HG02623 (cell line): ENCODE measurements at regions not wholly inside any gene's neighbourhood (a gene's known extent, or its start where the extent isn't known, plus 50 kb on each side); places are given as distances from the start of the nearest gene placed in this dataset.
"Not testable (repeated sequence)": the region's sequence is repeated elsewhere in the genome, so short reads cannot be mapped to it uniquely, and the experiment has no call there.

Source experiments
- ATAC-seq: cut with Tn5 transposase; IDR thresholded peaks from one replicate; pipeline ENCODE4 v1.9.1; 2021; ENCODE audit warnings: moderate library complexity; ENCODE audit not compliant: unreplicated experiment

DNA sequence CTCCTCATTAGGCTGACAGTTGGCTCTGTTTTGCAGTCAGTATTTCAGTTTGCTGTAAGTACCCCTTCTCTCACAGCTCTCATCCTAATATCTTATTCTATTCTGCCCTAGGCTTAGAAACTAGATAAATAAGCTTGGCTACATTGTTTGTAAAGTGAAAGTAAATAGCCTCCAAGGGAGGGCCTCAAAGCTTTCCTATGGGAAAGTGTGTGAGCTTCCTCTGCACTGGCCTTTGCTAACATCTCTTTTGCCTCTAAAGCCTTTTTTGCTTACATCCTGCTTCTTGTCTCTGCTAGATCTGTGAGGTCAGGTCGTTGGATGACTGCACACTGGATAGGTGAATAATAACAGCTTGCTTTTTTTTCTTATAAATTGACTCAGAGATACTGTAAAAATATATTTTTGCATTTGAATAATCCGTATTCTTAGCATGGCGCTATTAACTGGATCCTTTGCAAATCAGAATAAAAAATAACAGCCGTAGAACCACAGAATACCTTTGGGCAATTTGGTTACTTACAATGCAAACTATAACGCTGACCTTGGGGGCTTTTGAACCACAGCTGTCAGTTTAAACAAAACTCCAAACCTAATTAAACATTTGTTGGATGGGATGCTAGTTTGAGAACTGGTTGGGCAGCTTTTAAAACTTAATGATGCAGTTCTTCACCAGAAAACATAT, 55.1 kb downstream of the TTC6 start:
- no peak for ATAC-seq

DNA sequence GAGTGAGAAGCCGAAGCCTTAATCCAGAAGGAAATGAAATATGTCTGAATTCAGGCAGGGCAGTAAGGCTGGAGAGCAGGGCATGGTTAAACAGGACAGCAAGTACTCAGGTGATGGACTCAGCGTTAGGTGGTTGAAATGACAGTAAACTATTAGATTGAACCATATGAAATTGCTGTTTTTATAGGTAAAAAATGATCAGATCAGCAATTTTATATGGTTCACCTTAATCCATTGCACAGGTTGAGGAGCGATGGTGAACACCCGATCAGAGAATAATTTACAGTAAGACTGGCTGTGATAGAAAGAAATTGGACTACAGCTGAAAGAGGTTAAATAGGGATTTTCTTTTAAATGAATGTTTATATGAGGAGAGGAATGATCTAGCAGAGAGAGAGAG, 56.6 kb downstream of the TTC6 start:
- no peak for ATAC-seq

DNA sequence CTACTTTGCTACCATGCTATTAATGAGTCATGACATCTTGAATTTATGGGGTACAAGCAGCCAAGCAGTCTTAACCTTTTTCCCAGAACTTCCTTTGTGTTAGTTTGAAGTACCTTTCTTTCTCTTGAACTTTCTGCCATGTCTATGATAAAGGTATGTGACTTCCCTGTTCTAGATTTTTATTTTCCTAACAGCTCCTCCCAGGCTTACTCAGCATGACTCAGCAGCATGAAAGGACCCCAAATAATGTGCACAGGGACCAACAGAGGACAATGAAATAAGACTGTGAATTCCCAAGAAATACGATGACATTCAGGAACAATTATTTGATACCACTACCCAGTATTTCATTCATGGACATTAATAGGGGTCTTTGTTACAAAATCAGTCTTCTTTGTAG, 60.0 kb downstream of the TTC6 start:
- ATAC-seq = no peak

DNA sequence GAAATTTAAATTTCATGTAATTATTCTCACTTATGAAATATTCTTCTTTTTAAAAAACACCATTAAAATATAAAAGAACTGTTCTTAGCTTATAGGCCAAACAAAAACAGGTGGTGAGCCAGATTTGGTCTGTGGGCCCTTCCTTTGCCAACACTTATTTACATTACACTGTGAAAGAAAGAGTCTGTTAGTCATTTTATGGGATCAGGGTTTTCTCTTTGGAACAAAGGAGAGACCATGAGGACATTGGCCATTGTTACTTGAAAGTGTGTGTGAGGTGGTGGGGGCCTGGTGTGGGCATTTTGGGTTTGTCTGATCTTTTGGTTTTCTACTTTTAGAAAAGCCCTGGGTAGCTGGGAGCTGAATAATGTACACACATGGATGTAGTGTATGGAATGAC, 62.7 kb downstream of the TTC6 start:
- no peak for ATAC-seq

DNA sequence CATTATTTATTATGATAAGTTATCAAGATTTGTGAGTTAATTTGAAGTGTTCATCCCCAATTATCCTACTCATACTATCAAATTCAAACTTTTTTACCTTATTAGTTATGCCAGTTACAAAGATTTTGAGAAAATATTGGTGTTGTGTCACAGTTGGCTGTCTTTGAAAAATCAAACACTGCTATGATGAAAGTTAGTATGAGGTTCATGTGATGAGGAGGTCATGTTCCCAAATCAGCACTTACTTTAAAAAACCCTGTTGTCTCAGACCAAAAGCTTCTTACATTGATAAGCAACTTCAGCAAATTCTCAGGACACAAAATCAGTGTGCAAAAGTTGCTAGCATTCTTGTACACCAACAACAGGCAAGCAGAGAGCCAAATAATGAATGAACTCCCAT, 68.1 kb downstream of the TTC6 start:
- ATAC-seq = no peak

DNA sequence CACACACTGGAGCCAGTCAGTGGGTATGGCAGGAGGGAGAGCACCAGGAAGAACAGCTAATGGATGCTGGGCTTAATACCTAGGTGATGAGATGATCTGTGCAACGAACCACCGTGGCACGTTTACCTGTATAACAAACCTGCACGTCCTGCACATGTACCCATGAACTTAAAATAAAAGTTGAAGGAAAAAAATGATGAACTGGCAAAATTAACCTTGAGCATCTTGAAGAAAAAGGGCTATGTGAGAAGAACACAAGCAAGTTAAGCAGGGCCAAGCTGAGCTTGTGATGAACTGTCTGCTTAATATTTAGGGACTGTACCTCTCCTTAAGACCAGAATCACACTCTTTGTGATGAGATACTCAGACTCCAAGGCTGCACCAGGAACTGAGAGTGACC, 70.0 kb downstream of the TTC6 start:
- no peak for ATAC-seq

DNA sequence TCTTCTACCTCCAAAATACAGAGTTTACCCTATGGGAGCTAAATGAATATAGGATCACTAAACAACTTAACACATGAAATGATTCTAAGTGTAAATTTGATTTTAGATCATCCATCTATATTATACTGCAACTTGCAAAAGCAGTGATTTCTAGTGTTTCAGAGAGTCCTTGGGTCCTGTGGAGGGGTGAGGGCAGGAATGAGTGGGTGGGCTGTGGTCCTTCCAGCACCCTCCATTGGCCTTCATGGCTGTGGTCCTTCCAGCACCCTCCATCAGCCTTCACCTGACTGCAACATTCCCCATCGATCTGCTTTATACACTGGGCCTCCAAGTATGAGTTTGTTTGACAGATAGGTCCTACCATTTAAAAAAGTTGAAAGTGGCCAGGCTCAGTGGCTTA, 70.5 kb downstream of the TTC6 start:
- ATAC-seq = no peak

DNA sequence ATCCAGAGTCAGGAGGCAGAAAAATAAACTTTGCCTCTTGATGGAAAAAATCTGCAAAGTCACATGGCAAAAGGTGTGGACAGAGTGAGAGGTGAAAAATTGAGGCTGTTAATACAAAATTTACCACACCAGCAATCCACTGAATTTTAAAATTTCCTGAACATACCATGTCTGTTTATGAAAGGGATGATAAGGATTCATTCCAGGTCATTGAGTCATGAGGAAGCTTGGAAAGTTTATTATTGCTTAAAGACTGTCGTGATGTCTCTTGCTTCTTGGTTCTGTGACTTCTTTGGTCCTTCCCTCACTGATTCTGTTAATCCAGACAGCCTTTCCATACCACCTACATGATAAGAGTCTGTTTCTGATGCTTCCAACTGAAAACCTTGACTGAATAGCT, 73.2 kb downstream of the TTC6 start:
- no peak for ATAC-seq

DNA sequence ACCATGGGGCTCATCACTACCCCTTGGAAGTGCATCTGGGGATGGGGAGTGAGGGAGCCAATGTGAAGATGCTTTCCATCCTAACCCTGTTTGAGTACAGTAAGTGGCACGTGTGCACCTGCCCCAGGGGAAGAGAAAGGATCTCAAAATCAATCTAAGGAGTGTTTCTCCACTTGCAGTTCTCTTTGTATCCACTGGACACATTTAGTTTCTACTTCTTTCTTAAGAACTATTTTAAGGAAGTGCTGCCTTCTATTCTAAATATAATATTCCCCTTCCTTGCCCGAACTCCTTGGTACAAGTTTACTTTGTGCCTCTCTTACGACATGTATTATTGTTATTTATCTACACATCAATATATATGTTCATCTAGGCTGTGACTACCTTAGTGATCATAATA, 73.8 kb downstream of the TTC6 start:
- no peak for ATAC-seq

DNA sequence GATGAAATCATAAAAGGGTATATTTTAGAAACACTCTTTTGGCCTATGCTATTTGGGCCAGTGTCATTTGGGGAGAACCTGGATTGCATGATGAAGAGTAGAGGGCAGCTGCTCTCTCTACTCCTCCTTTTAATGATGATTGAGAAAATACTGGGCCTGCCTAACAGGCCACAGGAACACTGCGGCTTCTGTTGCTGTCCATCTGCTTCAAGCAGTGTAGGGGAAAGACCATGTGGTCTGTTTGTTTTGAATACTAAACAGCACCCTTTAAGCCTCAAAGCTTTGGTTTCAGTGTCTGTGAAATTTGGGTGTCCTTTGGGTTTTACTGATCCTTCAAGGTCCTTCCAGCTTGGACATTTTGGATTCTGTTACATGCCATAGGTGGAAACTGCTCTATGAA, 78.0 kb downstream of the TTC6 start:
- no peak for ATAC-seq

DNA sequence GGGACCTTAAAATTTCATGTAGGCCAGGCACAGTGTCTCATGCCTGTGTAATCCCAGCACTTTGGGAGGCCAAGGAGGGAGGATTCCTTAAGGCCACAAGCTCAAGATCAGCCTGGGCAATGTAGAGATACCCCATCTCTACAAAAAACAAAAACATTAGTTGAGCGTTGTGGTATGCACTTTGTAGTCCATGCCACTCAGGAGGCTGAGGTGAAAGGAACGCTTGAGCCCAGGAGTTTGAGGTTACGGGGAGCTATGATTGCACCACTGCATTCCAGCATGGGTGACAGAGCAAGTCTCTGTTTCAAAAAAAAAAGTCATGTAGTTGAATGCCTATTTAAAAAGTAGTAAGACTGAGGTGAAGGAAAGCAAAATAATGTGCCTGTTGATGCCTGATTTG, 83.5 kb downstream of the TTC6 start:
- ATAC-seq = no peak

DNA sequence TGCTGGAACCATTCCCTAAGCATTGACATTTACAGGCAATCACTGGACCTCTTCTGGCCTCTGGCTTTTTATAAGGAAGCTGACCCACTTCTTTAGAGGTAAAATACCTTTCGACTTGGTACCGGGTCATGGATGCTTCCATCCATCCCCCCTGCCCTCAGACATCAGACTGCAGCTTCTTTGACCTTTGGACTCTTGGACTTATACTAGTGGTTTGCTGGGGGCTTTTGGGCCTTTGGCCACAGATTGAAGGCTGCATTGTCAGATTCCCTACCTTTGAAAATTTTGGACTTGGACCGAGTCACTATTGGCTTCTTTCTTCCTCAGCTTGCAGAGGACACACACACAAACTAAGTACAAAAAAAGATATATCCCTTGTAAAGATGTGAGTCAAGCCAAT, 86.1 kb downstream of the TTC6 start:
- no peak for ATAC-seq

DNA sequence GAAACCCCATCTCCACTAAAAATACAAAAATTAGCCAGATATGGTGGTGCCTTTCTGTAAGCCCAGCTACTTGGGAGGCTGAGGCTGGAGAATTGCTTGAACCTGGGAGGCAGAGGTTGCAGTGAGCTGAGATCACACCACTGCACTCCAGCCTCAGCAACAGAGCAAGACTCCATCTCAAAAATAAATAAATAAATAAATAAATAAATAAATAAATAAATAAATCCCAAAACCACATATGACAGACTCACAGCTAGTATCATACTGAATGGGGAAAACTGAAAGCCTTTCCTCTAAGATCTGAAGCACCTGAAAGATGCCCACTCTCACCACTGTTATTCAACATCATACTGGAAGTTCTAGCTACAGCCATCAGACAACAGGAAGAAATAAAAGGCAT, 97.3 kb downstream of the TTC6 start:
- not testable (repeated sequence) for ATAC-seq

DNA sequence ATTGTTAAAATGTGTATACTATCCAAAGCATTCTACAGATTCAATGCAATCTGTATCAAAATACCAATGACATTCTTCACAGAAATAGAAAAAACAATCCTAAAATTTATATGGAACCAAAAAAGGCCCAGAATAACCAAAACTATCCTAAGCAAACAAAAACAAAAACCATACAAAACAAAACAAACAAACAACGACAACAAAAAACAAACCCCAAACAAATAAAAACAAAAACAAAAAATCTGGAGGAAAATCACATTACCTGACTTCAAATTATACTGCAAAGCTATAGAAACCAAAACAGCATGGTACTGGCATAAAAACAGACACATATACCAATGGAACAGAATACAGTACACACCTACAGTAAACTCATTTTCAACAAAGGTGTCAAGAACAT, 98.0 kb downstream of the TTC6 start:
- not testable (repeated sequence) for ATAC-seq

DNA sequence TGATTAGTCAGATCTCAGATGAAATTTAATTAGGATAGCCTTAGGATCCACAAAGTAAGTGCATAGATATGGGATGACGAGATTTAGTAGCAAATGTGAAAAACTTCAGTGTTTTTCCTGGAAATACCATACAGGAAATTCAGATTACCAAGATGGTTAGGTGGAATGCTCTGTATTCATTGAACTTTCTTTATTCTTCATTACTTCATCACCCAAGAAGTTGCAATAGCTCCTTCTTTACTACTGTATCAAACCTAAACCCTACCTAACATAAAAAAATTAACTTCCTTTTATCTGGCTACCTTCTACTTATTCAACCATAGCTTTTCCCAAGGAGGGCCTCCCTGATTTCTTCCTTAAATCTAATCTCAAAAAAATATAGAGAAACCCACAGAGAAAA, 100.4 kb downstream of the TTC6 start:
- ATAC-seq = no peak

DNA sequence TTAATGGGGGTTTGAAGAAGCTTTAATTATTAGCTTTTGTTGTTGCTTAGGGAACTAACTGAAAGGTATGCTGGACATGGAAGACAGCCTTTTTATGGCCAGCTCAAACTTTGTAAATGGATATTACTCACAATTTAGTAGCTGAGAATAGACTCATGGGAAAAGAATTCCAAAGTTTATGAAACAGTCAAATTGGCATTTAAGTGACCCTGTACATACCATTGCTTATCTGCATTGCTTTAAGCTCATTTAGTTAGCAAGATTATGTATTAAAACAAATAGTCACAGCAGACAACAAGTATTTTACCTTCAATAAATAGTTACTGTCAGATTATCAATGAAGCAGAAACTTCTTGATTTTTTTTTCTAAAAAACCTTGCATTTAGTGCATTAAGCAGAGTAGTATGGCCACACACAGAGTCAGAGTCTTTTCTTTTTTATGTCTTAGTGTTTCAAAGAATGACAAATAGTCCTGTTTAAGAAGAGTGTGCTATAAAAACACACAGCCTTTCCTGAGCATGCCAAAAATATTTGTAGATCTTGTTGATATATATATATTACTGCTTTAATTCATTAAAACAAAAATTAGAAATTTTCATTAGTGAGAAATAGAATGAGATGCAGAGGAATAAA, 102.2 kb downstream of the TTC6 start:
- ATAC-seq = no peak

DNA sequence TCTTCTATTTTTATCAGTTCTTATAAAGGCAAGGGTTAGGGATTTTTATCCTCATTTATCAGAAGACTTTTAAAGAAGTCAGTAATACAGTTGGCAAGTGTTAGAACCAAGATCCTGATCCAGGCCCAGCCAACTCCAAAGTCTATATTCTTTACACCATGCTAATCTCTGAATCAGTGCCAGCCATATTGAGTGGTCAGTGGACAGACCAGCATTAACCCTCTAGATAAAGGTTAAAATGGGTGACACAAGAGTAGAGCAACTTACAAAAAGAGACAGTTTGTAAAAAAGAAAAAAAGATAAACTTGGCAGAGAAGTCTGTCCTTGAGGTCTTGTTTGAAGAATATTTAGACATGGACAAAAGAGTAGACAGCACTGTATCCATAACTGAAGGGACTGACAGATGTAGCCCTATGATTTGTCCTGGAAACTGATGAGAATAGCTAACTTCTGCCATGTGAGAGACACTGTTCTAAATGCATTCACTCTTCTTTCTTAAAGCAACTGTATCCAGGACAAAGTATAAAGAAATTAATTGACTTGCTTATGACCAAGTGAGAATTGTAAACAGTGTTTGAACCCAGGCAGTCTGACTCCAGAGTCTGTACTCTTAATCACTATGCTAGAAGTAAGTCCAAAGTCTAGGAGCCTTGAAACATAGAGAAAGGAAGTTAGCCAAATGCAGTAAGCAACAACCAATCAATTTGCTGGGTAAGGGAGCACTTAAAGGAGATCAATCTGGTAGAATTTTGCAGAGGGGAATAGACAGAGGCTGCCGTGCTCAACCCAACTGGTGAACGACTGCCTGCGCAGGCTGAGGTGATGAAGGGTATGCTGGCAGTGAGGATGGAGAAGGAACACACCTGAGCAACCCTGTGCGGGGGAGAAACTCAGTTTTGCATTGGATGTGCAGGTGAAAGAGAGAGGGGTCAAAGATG, 103.7 kb downstream of the TTC6 start:
- no peak for ATAC-seq

DNA sequence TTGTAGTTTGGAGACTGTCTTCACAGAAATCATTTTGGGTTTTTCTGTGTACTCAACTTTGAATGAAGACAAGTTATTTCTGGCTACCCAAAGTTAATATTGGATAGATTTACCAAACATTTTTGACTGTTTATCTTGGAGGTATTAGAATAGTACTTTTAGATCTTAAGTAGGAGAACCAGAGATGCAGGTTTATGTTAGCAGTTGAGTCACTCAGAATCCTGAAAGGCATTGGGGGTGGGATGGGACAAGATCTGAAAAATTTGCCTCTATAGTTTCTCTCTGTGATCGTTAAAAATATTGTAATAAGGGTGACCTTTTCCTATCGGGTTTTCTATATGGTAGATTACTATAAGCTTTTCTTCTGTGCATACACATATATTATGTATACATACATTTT, 112.3 kb downstream of the TTC6 start:
- ATAC-seq = no peak

DNA sequence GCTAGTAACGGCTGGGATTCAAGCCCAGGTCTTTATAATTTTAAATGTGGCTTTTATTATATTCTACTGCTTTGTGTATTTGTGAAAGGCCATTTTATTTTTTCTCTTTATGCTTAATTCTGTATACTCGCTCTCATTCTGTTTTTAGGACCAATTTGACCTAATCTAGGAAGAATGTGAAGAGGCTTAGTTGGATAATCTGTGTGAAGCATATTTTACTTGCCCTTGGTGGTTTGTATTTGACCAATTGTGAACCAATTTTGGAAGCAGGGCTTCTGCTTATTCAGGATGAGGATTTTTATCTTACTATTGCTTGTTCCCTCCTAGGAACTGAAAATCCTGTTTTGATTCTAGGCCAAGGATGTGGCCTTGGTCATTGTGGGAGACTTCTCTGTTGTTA, 113.1 kb downstream of the TTC6 start:
- no peak for ATAC-seq

DNA sequence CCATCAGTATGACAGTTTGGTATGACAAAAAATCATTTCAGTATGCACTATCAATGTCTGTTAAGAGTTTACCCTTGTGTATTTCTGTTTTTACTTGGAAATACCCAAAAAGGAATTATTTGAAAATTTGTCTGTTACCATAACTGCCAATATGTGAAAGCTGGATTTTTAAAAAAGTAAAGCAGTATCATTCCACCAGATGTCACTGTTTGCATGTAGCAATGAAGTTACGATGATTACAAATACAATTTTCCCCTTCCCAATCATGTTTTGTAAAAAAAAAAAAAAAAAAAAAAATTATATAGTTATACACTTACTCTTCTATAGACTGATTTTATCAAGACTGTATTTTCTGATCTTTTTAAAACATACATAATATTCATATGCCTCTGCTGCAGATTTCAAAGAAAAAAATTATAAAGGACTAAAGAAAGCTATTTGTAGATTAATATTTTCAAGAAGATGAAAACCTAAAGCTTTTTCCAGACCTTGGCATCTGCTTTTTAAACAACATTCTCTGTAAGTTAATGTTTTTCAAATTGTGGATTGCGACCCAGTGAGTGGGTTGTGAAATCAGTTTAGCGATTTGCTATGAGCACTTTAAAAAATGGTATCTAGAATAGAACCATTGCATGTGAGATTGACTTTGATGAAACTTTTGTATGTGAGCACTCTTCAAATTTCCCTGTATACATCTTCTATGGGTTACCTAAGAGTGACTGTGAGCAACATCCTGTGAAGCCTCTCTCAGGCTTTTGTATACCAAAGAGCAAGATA, 114.2 kb downstream of the TTC6 start:
- ATAC-seq = no peak

DNA sequence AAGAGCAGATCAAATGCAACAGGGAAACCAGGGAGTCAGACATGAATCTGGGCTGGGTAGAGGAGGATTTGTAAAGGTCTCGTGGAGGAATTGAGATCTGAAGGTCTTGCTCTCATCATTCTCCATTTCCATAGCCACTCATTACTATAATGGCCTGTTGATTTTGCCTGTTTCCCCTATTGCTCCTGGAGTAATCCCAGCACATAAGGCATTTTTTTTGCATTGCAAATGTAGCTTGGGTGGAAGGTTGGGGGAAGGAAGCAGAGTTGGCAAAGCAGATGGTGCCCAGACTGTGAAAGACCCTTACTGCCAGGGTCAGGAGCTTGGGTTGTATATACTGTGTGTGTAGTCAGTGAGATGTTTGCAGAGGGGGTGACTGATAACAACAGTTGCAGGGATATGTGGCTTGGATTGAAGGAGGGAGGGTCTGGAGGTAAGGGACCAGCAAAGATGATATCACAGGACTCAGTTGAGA, 116.0 kb downstream of the TTC6 start:
- ATAC-seq = no peak
